WTC11 (cell line): ENCODE measurements at regions not wholly inside any gene's neighbourhood (a gene's known extent, or its start where the extent isn't known, plus 50 kb on each side); places are given as distances from the start of the nearest gene placed in this dataset.

Experiments
- ATAC-seq: fragments of 200-7000 bp; cut with Tn5 transposase; 2 replicates; pipeline ENCODE4 v1.10.0; 2021; ENCODE audit warnings: mild to moderate bottlenecking, moderate library complexity
- CTCF ChIA-PET: fragments of 300-600 bp; sonication (Branson Sonifier 250); formaldehyde crosslinking; loops from one replicate; lab custom pipeline; 2021; ENCODE audit warnings: antibody characterized with exemption; lab: Charles Lee
- POLR2A ChIA-PET: fragments of 350-600 bp; sonication (Branson Sonifier 250); formaldehyde crosslinking; loops from one replicate; lab custom pipeline; 2021; ENCODE audit warnings: antibody characterized with exemption; lab: Charles Lee
- DNase-seq: peaks from one replicate; pipeline ENCODE4 v3.0.0; 2021; ENCODE audit warnings: low spot score
- H3K27ac Mint-ChIP-seq: 2 replicates; pipeline ENCODE4 v1.8.0; 2021; ENCODE audit warnings: mixed read lengths
- H3K27me3 Mint-ChIP-seq: 2 replicates; pipeline ENCODE4 v1.8.0; 2021; ENCODE audit warnings: low read depth, mild to moderate bottlenecking, moderate library complexity, mixed read lengths
- H3K36me3 Mint-ChIP-seq: 2 replicates; pipeline ENCODE4 v1.8.0; 2021; ENCODE audit warnings: mixed read lengths
- H3K4me1 Mint-ChIP-seq: 2 replicates; pipeline ENCODE4 v1.8.0; 2022; ENCODE audit warnings: mixed read lengths
- H3K4me3 Mint-ChIP-seq: 2 replicates; pipeline ENCODE4 v1.8.0; 2021; ENCODE audit warnings: mild to moderate bottlenecking, moderate library complexity, mixed read lengths
- H3K9me3 Mint-ChIP-seq: 2 replicates; pipeline ENCODE4 v1.8.0; 2021; ENCODE audit warnings: mixed read lengths
- CREM ChIP-seq: sonication (generic); formaldehyde crosslinking; IDR thresholded peaks from 2 replicates; pipeline ENCODE4 v1.8.1; 2022; ENCODE audit warnings: mild to moderate bottlenecking, missing genetic modification reagents, moderate library complexity
- FOXJ3 ChIP-seq: sonication (generic); formaldehyde crosslinking; IDR thresholded peaks from 2 replicates; pipeline ENCODE4 v1.9.0; 2021; ENCODE audit warnings: missing genetic modification reagents, mild to moderate bottlenecking, borderline replicate concordance
- JAZF1 ChIP-seq: fragments of 250-450 bp; sonication (Bioruptor Pico); IDR thresholded peaks from 2 replicates; pipeline ENCODE4 v1.9.0; 2021; ENCODE audit warnings: moderate library complexity, mild to moderate bottlenecking, inconsistent platforms
- MYBL2 ChIP-seq: sonication (generic); formaldehyde crosslinking; IDR thresholded peaks from 2 replicates; pipeline ENCODE4 v1.8.1; 2023; ENCODE audit warnings: mild to moderate bottlenecking, moderate library complexity, missing genetic modification reagents
- NFATC4 ChIP-seq: fragments of 250-450 bp; sonication (Bioruptor Pico); IDR thresholded peaks from 2 replicates; pipeline ENCODE4 v1.9.0; 2021; ENCODE audit warnings: mild to moderate bottlenecking
- NR1H2 ChIP-seq: sonication (generic); formaldehyde crosslinking; IDR thresholded peaks from 2 replicates; pipeline ENCODE4 v1.9.0; 2021; ENCODE audit warnings: mild to moderate bottlenecking, moderate library complexity, missing genetic modification reagents
- OVOL2 ChIP-seq: fragments of 250-450 bp; sonication (Bioruptor Pico); IDR thresholded peaks from 2 replicates; pipeline ENCODE4 v1.9.0; 2021; ENCODE audit warnings: mild to moderate bottlenecking, borderline replicate concordance
- RELA ChIP-seq: sonication (generic); formaldehyde crosslinking; IDR thresholded peaks from 2 replicates; pipeline ENCODE4 v1.8.1; 2022; ENCODE audit warnings: missing genetic modification reagents, mild to moderate bottlenecking, borderline replicate concordance
- SMAD3 ChIP-seq: sonication (generic); formaldehyde crosslinking; IDR thresholded peaks from 2 replicates; pipeline ENCODE4 v1.8.0; 2022; ENCODE audit warnings: missing genetic modification reagents, mild to moderate bottlenecking, borderline replicate concordance
- TCF7 ChIP-seq: sonication (generic); formaldehyde crosslinking; IDR thresholded peaks from 2 replicates; pipeline ENCODE4 v1.8.0; 2022; ENCODE audit warnings: mild to moderate bottlenecking, low read depth, missing genetic modification reagents, moderate library complexity
- TP53 ChIP-seq: sonication (generic); formaldehyde crosslinking; IDR thresholded peaks from 2 replicates; pipeline ENCODE4 v1.8.1; 2023; ENCODE audit warnings: mild to moderate bottlenecking, missing genetic modification reagents
- ZNF317 ChIP-seq: sonication (generic); formaldehyde crosslinking; IDR thresholded peaks from 2 replicates; pipeline ENCODE4 v1.8.1; 2023; ENCODE audit warnings: low read depth, mild to moderate bottlenecking, moderate library complexity, missing genetic modification reagents, borderline replicate concordance
- TF ChIP-seq, protein P1 (sequence below): sonication (generic); formaldehyde crosslinking; IDR thresholded peaks from 2 replicates; pipeline ENCODE4 v1.8.0; 2022; ENCODE audit warnings: mild to moderate bottlenecking, missing genetic modification reagents
- TF ChIP-seq, protein P2 (sequence below): fragments of 250-450 bp; sonication (Bioruptor Pico); conservative IDR thresholded peaks from 2 replicates; pipeline ENCODE4 v1.9.0; 2021; ENCODE audit warnings: mild to moderate bottlenecking
- TF ChIP-seq, protein P3 (sequence below): sonication (generic); formaldehyde crosslinking; IDR thresholded peaks from 2 replicates; pipeline ENCODE4 v1.8.1; 2022; ENCODE audit warnings: low read depth, missing genetic modification reagents, borderline replicate concordance
- TF ChIP-seq, protein P4 (sequence below): fragments of 250-450 bp; sonication (Bioruptor Pico); IDR thresholded peaks from 2 replicates; pipeline ENCODE4 v1.9.0; 2021; ENCODE audit warnings: mild to moderate bottlenecking, borderline replicate concordance
- TF ChIP-seq, protein P5 (sequence below): fragments of 250-450 bp; sonication (Bioruptor Pico); IDR thresholded peaks from 2 replicates; pipeline ENCODE4 v1.9.0; 2021; ENCODE audit warnings: moderate library complexity, mild to moderate bottlenecking, inconsistent platforms, borderline replicate concordance

DNA sequence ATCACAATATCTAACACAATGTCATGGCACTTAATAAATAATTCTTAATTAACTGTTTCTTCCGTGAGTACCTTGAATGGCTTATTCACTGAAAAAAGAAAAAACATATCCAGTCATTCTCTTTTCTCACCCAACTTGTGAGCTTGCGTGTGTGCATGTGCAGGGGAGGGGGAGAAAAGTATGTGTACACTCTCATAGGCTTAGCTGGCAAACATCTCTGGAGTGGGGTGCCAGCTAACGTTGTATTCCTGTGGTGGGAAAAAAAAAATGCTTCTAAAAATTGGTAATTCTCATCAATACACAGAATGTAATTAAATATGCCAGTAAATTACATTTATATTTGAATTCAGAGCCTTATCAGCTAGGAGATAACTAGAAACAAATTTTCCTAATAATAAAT lies 291.9 kb upstream of the NOX3 start:
- ChIA-PET POLR2A (no interaction called here), CTCF (no interaction called here)
- no peak overlapping the region for H3K27ac Mint-ChIP-seq
- DNase-seq (no peak), ATAC-seq (no peak)
- peaks cover 12% of the 10 kb centered on the region for H3K4me1 Mint-ChIP-seq
- no peak overlapping the region for H3K4me3 Mint-ChIP-seq
- peaks cover 9% of the 10 kb centered on the region for H3K36me3 Mint-ChIP-seq
- H3K9me3 Mint-ChIP-seq = peaks cover 12% of the 10 kb centered on the region
- no peaks in the 10 kb centered on the region for H3K27me3 Mint-ChIP-seq
- TF ChIP-seq NR1H2 (CRISPR knock-in tag) = no peak
- TF ChIP-seq OVOL2 (CRISPR knock-in tag) = no peak
- no peak for TF ChIP-seq TP53 (CRISPR knock-in tag)
- TF ChIP-seq, protein P1, sequence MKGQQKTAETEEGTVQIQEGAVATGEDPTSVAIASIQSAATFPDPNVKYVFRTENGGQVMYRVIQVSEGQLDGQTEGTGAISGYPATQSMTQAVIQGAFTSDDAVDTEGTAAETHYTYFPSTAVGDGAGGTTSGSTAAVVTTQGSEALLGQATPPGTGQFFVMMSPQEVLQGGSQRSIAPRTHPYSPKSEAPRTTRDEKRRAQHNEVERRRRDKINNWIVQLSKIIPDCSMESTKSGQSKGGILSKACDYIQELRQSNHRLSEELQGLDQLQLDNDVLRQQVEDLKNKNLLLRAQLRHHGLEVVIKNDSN (CRISPR knock-in tag) = no peak
- TF ChIP-seq, protein P2, sequence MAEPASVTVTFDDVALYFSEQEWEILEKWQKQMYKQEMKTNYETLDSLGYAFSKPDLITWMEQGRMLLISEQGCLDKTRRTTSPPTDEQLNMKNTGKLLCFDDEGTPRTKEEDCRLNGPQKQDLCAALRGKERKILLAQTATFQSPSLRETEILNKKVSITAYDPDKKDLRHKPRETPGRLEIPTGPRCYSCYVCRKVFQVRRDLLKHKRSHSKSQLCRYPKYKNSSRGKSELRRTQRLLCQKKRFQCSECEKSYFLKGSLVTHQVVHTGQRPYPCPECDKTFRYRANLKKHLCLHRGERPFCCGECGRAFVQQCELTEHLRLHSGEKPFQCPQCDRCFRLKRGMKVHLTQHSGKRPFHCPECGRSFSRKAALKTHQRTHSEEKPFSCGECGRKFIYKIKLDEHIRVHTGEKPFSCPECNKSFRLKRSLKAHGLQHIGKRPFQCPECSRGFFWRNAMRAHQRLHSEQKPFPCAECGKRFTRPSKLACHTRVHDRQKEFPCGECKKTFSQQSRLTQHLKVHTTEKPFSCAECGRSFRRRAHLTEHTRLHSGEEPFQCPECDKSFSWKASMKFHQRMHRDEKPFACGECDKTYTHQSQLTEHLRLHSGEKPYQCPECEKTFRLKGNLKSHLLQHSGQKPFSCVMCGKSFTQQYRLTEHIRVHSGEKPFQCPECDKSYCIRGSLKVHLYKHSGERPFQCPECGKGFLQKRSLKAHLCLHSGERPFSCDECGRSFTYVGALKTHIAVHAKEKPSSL (CRISPR knock-in tag) = no peak
- no peak for TF ChIP-seq CREM (CRISPR knock-in tag)
- no peak for TF ChIP-seq JAZF1 (CRISPR knock-in tag)
- no peak for TF ChIP-seq TCF7 (CRISPR knock-in tag)
- TF ChIP-seq SMAD3 (CRISPR knock-in tag) = no peak
- TF ChIP-seq RELA (CRISPR knock-in tag) = no peak
- no peak for TF ChIP-seq NFATC4 (CRISPR knock-in tag)
- TF ChIP-seq ZNF317 (CRISPR knock-in tag) = no peak
- TF ChIP-seq FOXJ3 (CRISPR knock-in tag) = no peak
- TF ChIP-seq MYBL2 = no peak
- TF ChIP-seq, protein P3, sequence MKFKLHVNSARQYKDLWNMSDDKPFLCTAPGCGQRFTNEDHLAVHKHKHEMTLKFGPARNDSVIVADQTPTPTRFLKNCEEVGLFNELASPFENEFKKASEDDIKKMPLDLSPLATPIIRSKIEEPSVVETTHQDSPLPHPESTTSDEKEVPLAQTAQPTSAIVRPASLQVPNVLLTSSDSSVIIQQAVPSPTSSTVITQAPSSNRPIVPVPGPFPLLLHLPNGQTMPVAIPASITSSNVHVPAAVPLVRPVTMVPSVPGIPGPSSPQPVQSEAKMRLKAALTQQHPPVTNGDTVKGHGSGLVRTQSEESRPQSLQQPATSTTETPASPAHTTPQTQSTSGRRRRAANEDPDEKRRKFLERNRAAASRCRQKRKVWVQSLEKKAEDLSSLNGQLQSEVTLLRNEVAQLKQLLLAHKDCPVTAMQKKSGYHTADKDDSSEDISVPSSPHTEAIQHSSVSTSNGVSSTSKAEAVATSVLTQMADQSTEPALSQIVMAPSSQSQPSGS (CRISPR knock-in tag) = no peak
- TF ChIP-seq, protein P4, sequence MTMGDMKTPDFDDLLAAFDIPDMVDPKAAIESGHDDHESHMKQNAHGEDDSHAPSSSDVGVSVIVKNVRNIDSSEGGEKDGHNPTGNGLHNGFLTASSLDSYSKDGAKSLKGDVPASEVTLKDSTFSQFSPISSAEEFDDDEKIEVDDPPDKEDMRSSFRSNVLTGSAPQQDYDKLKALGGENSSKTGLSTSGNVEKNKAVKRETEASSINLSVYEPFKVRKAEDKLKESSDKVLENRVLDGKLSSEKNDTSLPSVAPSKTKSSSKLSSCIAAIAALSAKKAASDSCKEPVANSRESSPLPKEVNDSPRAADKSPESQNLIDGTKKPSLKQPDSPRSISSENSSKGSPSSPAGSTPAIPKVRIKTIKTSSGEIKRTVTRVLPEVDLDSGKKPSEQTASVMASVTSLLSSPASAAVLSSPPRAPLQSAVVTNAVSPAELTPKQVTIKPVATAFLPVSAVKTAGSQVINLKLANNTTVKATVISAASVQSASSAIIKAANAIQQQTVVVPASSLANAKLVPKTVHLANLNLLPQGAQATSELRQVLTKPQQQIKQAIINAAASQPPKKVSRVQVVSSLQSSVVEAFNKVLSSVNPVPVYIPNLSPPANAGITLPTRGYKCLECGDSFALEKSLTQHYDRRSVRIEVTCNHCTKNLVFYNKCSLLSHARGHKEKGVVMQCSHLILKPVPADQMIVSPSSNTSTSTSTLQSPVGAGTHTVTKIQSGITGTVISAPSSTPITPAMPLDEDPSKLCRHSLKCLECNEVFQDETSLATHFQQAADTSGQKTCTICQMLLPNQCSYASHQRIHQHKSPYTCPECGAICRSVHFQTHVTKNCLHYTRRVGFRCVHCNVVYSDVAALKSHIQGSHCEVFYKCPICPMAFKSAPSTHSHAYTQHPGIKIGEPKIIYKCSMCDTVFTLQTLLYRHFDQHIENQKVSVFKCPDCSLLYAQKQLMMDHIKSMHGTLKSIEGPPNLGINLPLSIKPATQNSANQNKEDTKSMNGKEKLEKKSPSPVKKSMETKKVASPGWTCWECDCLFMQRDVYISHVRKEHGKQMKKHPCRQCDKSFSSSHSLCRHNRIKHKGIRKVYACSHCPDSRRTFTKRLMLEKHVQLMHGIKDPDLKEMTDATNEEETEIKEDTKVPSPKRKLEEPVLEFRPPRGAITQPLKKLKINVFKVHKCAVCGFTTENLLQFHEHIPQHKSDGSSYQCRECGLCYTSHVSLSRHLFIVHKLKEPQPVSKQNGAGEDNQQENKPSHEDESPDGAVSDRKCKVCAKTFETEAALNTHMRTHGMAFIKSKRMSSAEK (CRISPR knock-in tag) = no peak
- TF ChIP-seq, protein P5, sequence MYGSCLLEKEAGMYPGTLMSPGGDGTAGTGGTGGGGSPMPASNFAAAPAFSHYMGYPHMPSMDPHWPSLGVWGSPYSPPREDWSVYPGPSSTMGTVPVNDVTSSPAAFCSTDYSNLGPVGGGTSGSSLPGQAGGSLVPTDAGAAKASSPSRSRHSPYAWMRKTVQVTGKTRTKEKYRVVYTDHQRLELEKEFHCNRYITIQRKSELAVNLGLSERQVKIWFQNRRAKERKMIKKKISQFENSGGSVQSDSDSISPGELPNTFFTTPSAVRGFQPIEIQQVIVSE (CRISPR knock-in tag) = no peak
- TF ChIP-seq, all 79 proteins: peak for 0
